IPS DF 6.9 (cell line): ENCODE measurements at regions not wholly inside any gene's neighbourhood (a gene's known extent, or its start where the extent isn't known, plus 50 kb on each side); places are given as distances from the start of the nearest gene placed in this dataset.
"Not testable (repeated sequence)": the region's sequence is repeated elsewhere in the genome, so short reads cannot be mapped to it uniquely, and the experiment has no call there.

Source experiments
- DNase-seq: peaks from one replicate; pipeline ENCODE4 v3.0.0-alpha.2; 2013; ENCODE audit warnings: low read depth, low spot score
- H3K27ac ChIP-seq: one replicate; pipeline ENCODE4 v1.5.1; 2013; ENCODE audit warnings: low read length, control low read depth
- H3K27me3 ChIP-seq: 2 replicates; pipeline ENCODE4 v1.6.1; 2013; ENCODE audit warnings: mild to moderate bottlenecking, low read length; ENCODE audit not compliant: control insufficient read depth, insufficient read depth
- H3K36me3 ChIP-seq: 2 replicates; pipeline ENCODE4 v1.6.1; 2013; ENCODE audit warnings: low read length; ENCODE audit not compliant: control insufficient read depth, insufficient read depth
- H3K4me1 ChIP-seq: 2 replicates; pipeline ENCODE4 v1.6.1; 2013; ENCODE audit warnings: low read length; ENCODE audit not compliant: control insufficient read depth, insufficient read depth
- H3K4me3 ChIP-seq: 2 replicates; pipeline ENCODE4 v1.5.1; 2013; ENCODE audit warnings: mild to moderate bottlenecking, low read length
- H3K9me3 ChIP-seq: 2 replicates; pipeline ENCODE4 v1.6.1; 2013; ENCODE audit warnings: low read length, inconsistent platforms; ENCODE audit not compliant: control insufficient read depth, insufficient read depth
- WGBS: extraction: QIAGEN DNeasy Blood & Tissue Kit; methylation state at CpG from one replicate; pipeline ENCODE4 v1.1.7; 2013; ENCODE audit warnings: mixed read lengths, missing lambda C conversion rate; ENCODE audit not compliant: insufficient read length, insufficient coverage; 5-methylcytosine and 5-hydroxymethylcytosine counted together

DNA sequence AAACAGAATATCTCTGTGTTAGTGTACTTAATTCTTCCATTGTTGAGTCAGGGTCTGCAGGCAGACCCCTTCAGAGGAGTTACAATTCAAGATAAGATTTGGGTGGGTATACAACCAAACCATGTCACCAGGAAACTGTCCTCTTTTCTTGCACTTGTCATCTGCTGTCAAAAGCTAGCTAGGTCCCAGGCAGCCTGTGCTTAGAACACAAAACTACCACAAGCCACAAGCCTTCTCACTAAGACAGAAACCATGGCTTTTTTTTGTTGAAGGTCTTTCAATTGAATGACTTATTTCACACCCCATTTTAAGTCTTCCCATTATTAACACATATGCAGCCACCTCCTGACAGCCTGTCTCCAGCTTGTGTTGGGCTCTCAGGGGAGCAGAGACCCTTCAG is 2345.1 kb downstream of the TP53TG3F start:
- not testable (repeated sequence) for H3K36me3 ChIP-seq, H3K4me3 ChIP-seq, H3K27ac ChIP-seq, DNase-seq, H3K4me1 ChIP-seq, H3K9me3 ChIP-seq, H3K27me3 ChIP-seq

GRCh38 chr16:35823342-35823741 is 2363.9 kb downstream of the TP53TG3F start:
- H3K36me3 ChIP-seq = no peaks in the 10 kb centered on the region
- H3K4me1 ChIP-seq = no peaks in the 10 kb centered on the region
- H3K27me3 ChIP-seq = no peaks in the 10 kb centered on the region
- no peak for DNase-seq
- H3K4me3 ChIP-seq = no peak overlapping the region
- H3K27ac ChIP-seq = no peak overlapping the region
- H3K9me3 ChIP-seq = no peaks in the 10 kb centered on the region; the same call in 1 of the 2 replicates

DNA sequence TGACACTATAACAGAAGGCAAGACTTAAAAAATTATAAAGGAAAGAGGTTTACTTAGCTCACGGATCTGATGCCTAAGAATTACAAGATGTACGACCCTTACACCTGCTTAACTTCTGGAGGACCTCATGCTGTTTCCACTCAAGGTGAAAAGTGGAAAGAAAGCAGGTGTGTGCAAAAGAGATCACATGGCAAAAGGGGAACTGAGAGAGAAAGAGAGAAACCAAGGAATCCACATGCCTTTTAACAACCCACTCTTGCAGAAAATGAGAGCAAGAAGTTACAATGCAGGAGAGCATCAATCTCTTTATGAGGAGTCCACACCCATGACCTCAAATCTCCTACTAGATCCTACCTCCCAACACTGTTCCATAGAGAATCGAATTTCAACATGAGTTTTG is 2382.2 kb downstream of the TP53TG3F start:
- no CpG with 5 or more reads among the region's 3 CpGs for WGBS
- H3K27me3 ChIP-seq = no peaks in the 10 kb centered on the region
- no peak overlapping the region for H3K27ac ChIP-seq
- H3K4me1 ChIP-seq = no peaks in the 10 kb centered on the region
- H3K9me3 ChIP-seq = peaks cover 4% of the 10 kb centered on the region
- H3K36me3 ChIP-seq = no peaks in the 10 kb centered on the region
- no peak overlapping the region for H3K4me3 ChIP-seq
- DNase-seq = no peak

DNA sequence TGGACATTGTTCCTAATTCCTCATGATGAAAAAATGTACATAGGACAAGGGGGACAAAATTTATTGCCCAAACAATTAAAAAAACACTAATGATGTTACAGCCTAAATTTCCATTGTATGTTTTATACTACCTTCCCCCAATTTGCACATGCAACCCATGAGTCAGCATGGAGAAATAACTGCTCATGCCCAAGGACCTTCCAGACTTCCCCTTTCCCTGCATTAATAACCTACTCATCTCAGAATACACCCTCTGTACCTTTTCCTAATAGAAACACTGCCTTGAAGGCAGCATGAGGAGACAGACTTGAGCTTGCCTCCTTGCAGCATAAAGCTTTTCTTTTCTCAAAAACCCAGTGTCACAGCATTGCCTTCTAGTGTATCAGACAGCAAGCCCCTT is 2402.8 kb downstream of the TP53TG3F start:
- no peak overlapping the region for H3K4me3 ChIP-seq
- no peak overlapping the region for H3K27ac ChIP-seq
- no peak for DNase-seq
- H3K9me3 ChIP-seq = peaks cover 7% of the 10 kb centered on the region
- no peaks in the 10 kb centered on the region for H3K27me3 ChIP-seq
- H3K36me3 ChIP-seq = no peaks in the 10 kb centered on the region
- no peaks in the 10 kb centered on the region for H3K4me1 ChIP-seq

DNA sequence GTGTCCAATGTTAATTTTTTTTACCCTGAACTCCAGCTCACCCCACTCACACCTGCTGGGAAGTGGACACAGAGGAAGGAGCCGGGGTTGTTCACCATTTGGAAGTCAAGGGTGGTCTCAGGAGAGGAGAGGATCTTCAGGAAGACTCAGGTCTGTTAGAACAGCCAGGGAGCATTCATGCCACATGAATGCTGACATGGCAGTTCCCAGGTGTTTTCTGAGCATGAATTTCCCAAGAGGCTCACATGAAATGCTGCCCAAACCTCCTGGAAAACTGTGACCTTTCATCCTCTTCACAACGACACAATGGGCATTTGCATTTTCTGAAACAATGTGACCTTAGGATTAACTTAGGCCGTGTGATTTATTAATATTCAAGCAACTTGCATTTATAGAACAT is 2409.2 kb downstream of the TP53TG3F start:
- no CpG with 5 or more reads among the region's 3 CpGs for WGBS
- peaks cover 11% of the 10 kb centered on the region for H3K9me3 ChIP-seq
- H3K4me1 ChIP-seq = no peaks in the 10 kb centered on the region

GRCh38 chr16:35873472-35873871 is 2414.1 kb downstream of the TP53TG3F start:
- no peak for DNase-seq
- Histone ChIP-seq H3K27ac (no peak overlapping the region), H3K4me1 (no peaks in the 10 kb centered on the region), H3K36me3 (no peaks in the 10 kb centered on the region), H3K4me3 (no peak overlapping the region), H3K9me3 (peaks cover 4% of the 10 kb centered on the region), H3K27me3 (no peaks in the 10 kb centered on the region)
- no CpG with 5 or more reads among the region's 4 CpGs for WGBS

More for the DNA sequence above, 2409.2 kb downstream of the TP53TG3F start:
- no peak for DNase-seq
- Histone ChIP-seq H3K4me3 (no peak overlapping the region), H3K27ac (no peak overlapping the region), H3K27me3 (no peaks in the 10 kb centered on the region), H3K36me3 (no peaks in the 10 kb centered on the region)

- DNase-seq = no peak
- H3K9me3 ChIP-seq = peaks cover 3% of the 10 kb centered on the region
- no peaks in the 10 kb centered on the region for H3K4me1 ChIP-seq
- H3K27me3 ChIP-seq = no peaks in the 10 kb centered on the region
- no peak overlapping the region for H3K4me3 ChIP-seq
- H3K27ac ChIP-seq = no peak overlapping the region
- no peaks in the 10 kb centered on the region for H3K36me3 ChIP-seq
- WGBS = no CpG with 5 or more reads among the region's 2 CpGs
Observed at GRCh38 chr16:35881654-35882053, 2422.2 kb downstream of the TP53TG3F start.

- peaks cover 14% of the 10 kb centered on the region for H3K9me3 ChIP-seq
- no peak overlapping the region for H3K27ac ChIP-seq
- no CpG with 5 or more reads among the region's 1 CpG for WGBS
- no peak for DNase-seq
- no peaks in the 10 kb centered on the region for H3K4me1 ChIP-seq
- H3K36me3 ChIP-seq = no peaks in the 10 kb centered on the region
- no peak overlapping the region for H3K4me3 ChIP-seq
- H3K27me3 ChIP-seq = no peaks in the 10 kb centered on the region
Observed at GRCh38 chr16:35906440-35906839, 2447.0 kb downstream of the TP53TG3F start.

- no CpG with 5 or more reads among the region's 7 CpGs for WGBS
- Histone ChIP-seq H3K27ac (no peak overlapping the region), H3K4me3 (no peak overlapping the region), H3K4me1 (no peaks in the 10 kb centered on the region), H3K9me3 (peaks cover 14% of the 10 kb centered on the region), H3K27me3 (no peaks in the 10 kb centered on the region), H3K36me3 (no peaks in the 10 kb centered on the region)
- no peak for DNase-seq
Observed at GRCh38 chr16:35908152-35908551, 2448.7 kb downstream of the TP53TG3F start.

- no peaks in the 10 kb centered on the region for H3K4me1 ChIP-seq
- no peak overlapping the region for H3K4me3 ChIP-seq
- WGBS = no CpG with 5 or more reads among the region's 2 CpGs
- no peaks in the 10 kb centered on the region for H3K27me3 ChIP-seq
- no peak for DNase-seq
- H3K27ac ChIP-seq = no peak overlapping the region
- peaks cover 16% of the 10 kb centered on the region for H3K9me3 ChIP-seq
- H3K36me3 ChIP-seq = no peaks in the 10 kb centered on the region
Observed at GRCh38 chr16:35908942-35909341, 2449.5 kb downstream of the TP53TG3F start.

- Histone ChIP-seq H3K4me3 (no peak overlapping the region), H3K27ac (no peak overlapping the region), H3K9me3 (peaks cover 16% of the 10 kb centered on the region), H3K36me3 (no peaks in the 10 kb centered on the region), H3K27me3 (no peaks in the 10 kb centered on the region), H3K4me1 (no peaks in the 10 kb centered on the region)
- 100% methylated on average over 2 of the region's 6 CpGs for WGBS
- DNase-seq = no peak
Observed at GRCh38 chr16:35909351-35909954, 2450.0 kb downstream of the TP53TG3F start.
